Mammary epithelial cell (primary cell): ENCODE measurements at regions not wholly inside any gene's neighbourhood (a gene's known extent, or its start where the extent isn't known, plus 50 kb on each side); places are given as distances from the start of the nearest gene placed in this dataset.

Source experiments
- CTCF ChIP-seq, 2 donors: IDR thresholded peaks in 1 of 2; conservative IDR thresholded peaks in 1 of 2; 2 replicates each; pipeline ENCODE4 v1.5.1; 2011 to 2012; ENCODE audit warnings: inconsistent platforms in 2 of 2, low read length in 2 of 2, mild to moderate bottlenecking in 2 of 2, control low read depth in 1 of 2, low read depth in 1 of 2; ENCODE audit not compliant: insufficient read depth in 1 of 2; ENCODE audit errors: extremely low read depth in 1 of 2
- EZH2 ChIP-seq: IDR thresholded peaks from 2 replicates; pipeline ENCODE4 v1.6.1; 2012; ENCODE audit warnings: low read length, inconsistent platforms, borderline replicate concordance

DNA sequence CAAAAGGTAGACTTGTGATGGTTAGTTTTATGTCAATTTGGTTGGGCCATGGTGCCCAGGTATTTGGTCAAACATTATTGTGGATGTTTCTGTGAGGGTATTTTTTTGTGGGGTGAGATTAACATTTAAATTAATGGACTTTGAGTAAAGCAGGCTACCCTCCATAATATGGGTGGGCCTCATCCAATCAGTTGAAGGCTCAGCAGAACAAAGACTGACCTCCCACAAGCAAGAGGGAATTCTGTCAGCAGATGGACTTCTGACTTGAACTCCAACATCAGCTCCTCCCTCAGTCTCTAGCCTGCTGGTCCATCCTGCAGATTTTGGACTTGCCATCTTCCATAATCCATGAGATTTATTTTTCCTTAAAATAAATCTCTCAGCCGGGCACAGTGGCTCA, 55.6 kb upstream of the BNC1 start:
- TF ChIP-seq CTCF (conservative IDR thresholded peaks at IDR 0.05 in 1 of 2, IDR thresholded peaks at IDR 0.05 in 1 of 2; ENCODE audit: extremely low read depth in 1 of 2, insufficient read depth in 1 of 2, low read depth in 1 of 2, low read length in 2 of 2) = no peak
- no peak for TF ChIP-seq EZH2
